Skeletal muscle satellite cell (primary cell): ENCODE measurements at regions not wholly inside any gene's neighbourhood (a gene's known extent, or its start where the extent isn't known, plus 50 kb on each side); places are given as distances from the start of the nearest gene placed in this dataset.
"Not testable (repeated sequence)": the region's sequence is repeated elsewhere in the genome, so short reads cannot be mapped to it uniquely, and the experiment has no call there.

Experiments
- H3K27me3 ChIP-seq: 2 replicates; pipeline ENCODE4 v1.7.0; 2013; ENCODE audit warnings: low read length; ENCODE audit not compliant: control insufficient read depth, insufficient read depth
- H3K36me3 ChIP-seq: 2 replicates; pipeline ENCODE4 v1.7.0; 2013; ENCODE audit warnings: mild to moderate bottlenecking, control low read depth, low read length; ENCODE audit not compliant: insufficient read depth
- H3K4me1 ChIP-seq: 2 replicates; pipeline ENCODE4 v1.7.0; 2013; ENCODE audit warnings: low read length; ENCODE audit not compliant: control insufficient read depth, insufficient read depth
- H3K4me2 ChIP-seq: 2 replicates; pipeline ENCODE4 v1.7.0; 2013; ENCODE audit warnings: mild to moderate bottlenecking, low read length
- H3K4me3 ChIP-seq: 2 replicates; pipeline ENCODE4 v1.7.0; 2013; ENCODE audit warnings: low read length
- H3K9ac ChIP-seq: 2 replicates; pipeline ENCODE4 v1.7.0; 2013; ENCODE audit warnings: mild to moderate bottlenecking, low read depth, low read length, moderate library complexity
- H3K9me3 ChIP-seq: replicated peaks from 2 replicates; pipeline ENCODE4 v1.7.0; 2013; ENCODE audit warnings: mild to moderate bottlenecking, control low read depth, low read length

GRCh38 chr3:145639003-145639606, 521.9 kb downstream of the PLOD2 start:
- H3K27me3 ChIP-seq, result no peaks in the 10 kb centered on the region
- H3K9ac ChIP-seq, result no peak overlapping the region
- H3K4me3 ChIP-seq, result no peak overlapping the region
- H3K36me3 ChIP-seq, result no peaks in the 10 kb centered on the region
- no peak overlapping the region for H3K4me2 ChIP-seq
- no peaks in the 10 kb centered on the region for H3K9me3 ChIP-seq
- no peaks in the 10 kb centered on the region for H3K4me1 ChIP-seq

GRCh38 chr3:145639875-145640274, 521.1 kb downstream of the PLOD2 start:
- H3K36me3 ChIP-seq, result no peaks in the 10 kb centered on the region
- no peaks in the 10 kb centered on the region for H3K9me3 ChIP-seq
- H3K4me2 ChIP-seq, result no peak overlapping the region
- H3K27me3 ChIP-seq, result no peaks in the 10 kb centered on the region
- H3K4me1 ChIP-seq, result no peaks in the 10 kb centered on the region
- H3K4me3 ChIP-seq, result no peak overlapping the region
- no peak overlapping the region for H3K9ac ChIP-seq

GRCh38 chr3:145648396-145648795, 512.6 kb downstream of the PLOD2 start:
- Histone ChIP-seq H3K9me3 (no peaks in the 10 kb centered on the region), H3K27me3 (no peaks in the 10 kb centered on the region), H3K9ac (no peak overlapping the region)

GRCh38 chr3:145649368-145649887, 511.6 kb downstream of the PLOD2 start:
- Histone ChIP-seq H3K4me1 (no peaks in the 10 kb centered on the region), H3K4me3 (no peak overlapping the region), H3K27me3 (no peaks in the 10 kb centered on the region), H3K4me2 (no peak overlapping the region), H3K9me3 (no peaks in the 10 kb centered on the region), H3K9ac (no peak overlapping the region), H3K36me3 (no peaks in the 10 kb centered on the region)

More at GRCh38 chr3:145648396-145648795, 512.6 kb downstream of the PLOD2 start:
- no peaks in the 10 kb centered on the region for H3K36me3 ChIP-seq
- H3K4me3 ChIP-seq, result no peak overlapping the region
- H3K4me2 ChIP-seq, result no peak overlapping the region
- H3K4me1 ChIP-seq, result no peaks in the 10 kb centered on the region

GRCh38 chr3:145650170-145650569, 510.8 kb downstream of the PLOD2 start:
- Histone ChIP-seq H3K9me3 (no peaks in the 10 kb centered on the region), H3K27me3 (no peaks in the 10 kb centered on the region), H3K9ac (no peak overlapping the region), H3K36me3 (no peaks in the 10 kb centered on the region), H3K4me3 (no peak overlapping the region), H3K4me1 (no peaks in the 10 kb centered on the region), H3K4me2 (no peak overlapping the region)

GRCh38 chr3:145671121-145671520, 489.9 kb downstream of the PLOD2 start:
- Histone ChIP-seq H3K4me2 (no peak overlapping the region), H3K36me3 (no peaks in the 10 kb centered on the region), H3K27me3 (no peaks in the 10 kb centered on the region), H3K9ac (no peak overlapping the region), H3K4me3 (no peak overlapping the region), H3K4me1 (no peaks in the 10 kb centered on the region), H3K9me3 (no peaks in the 10 kb centered on the region)

- Histone ChIP-seq H3K4me2 (no peak overlapping the region), H3K9ac (no peak overlapping the region), H3K4me1 (no peaks in the 10 kb centered on the region), H3K4me3 (no peak overlapping the region), H3K36me3 (no peaks in the 10 kb centered on the region), H3K27me3 (no peaks in the 10 kb centered on the region), H3K9me3 (no peaks in the 10 kb centered on the region)
Observed at GRCh38 chr3:145673838-145674237, 487.1 kb downstream of the PLOD2 start.

- Histone ChIP-seq H3K36me3 (no peaks in the 10 kb centered on the region), H3K27me3 (no peaks in the 10 kb centered on the region), H3K4me1 (no peaks in the 10 kb centered on the region), H3K9me3 (no peaks in the 10 kb centered on the region), H3K4me2 (no peak overlapping the region), H3K9ac (no peak overlapping the region), H3K4me3 (no peak overlapping the region)
Observed at GRCh38 chr3:145678401-145678800, 482.6 kb downstream of the PLOD2 start.

- no peak overlapping the region for H3K4me2 ChIP-seq
- H3K4me3 ChIP-seq, result no peak overlapping the region
- H3K4me1 ChIP-seq, result no peaks in the 10 kb centered on the region
- H3K27me3 ChIP-seq, result no peaks in the 10 kb centered on the region
- H3K9me3 ChIP-seq, result no peaks in the 10 kb centered on the region
- H3K36me3 ChIP-seq, result no peaks in the 10 kb centered on the region
- no peak overlapping the region for H3K9ac ChIP-seq
Observed at GRCh38 chr3:145681181-145681580, 479.8 kb downstream of the PLOD2 start.

- H3K9ac ChIP-seq, H3K9me3 ChIP-seq, H3K4me1 ChIP-seq, H3K27me3 ChIP-seq, H3K4me2 ChIP-seq, H3K36me3 ChIP-seq, H3K4me3 ChIP-seq: not testable (repeated sequence)
Observed at GRCh38 chr3:145687978-145688377, 473.0 kb downstream of the PLOD2 start.

- no peaks in the 10 kb centered on the region for H3K9me3 ChIP-seq
- no peak overlapping the region for H3K4me2 ChIP-seq
- H3K4me3 ChIP-seq, result no peak overlapping the region
- H3K36me3 ChIP-seq, result no peaks in the 10 kb centered on the region
- H3K4me1 ChIP-seq, result no peaks in the 10 kb centered on the region
- no peak overlapping the region for H3K9ac ChIP-seq
- no peaks in the 10 kb centered on the region for H3K27me3 ChIP-seq
Observed at GRCh38 chr3:145692751-145693150, 468.2 kb downstream of the PLOD2 start.

- Histone ChIP-seq H3K9ac (no peak overlapping the region), H3K27me3 (no peaks in the 10 kb centered on the region), H3K4me2 (no peak overlapping the region), H3K4me1 (no peaks in the 10 kb centered on the region), H3K36me3 (no peaks in the 10 kb centered on the region), H3K9me3 (no peaks in the 10 kb centered on the region), H3K4me3 (no peak overlapping the region)
Observed at GRCh38 chr3:145696011-145696410, 465.0 kb downstream of the PLOD2 start.
